PC-3 (cell line): ENCODE measurements at regions not wholly inside any gene's neighbourhood (a gene's known extent, or its start where the extent isn't known, plus 50 kb on each side); places are given as distances from the start of the nearest gene placed in this dataset.

Source experiments
- ATAC-seq: fragments of 200-7000 bp; cut with Tn5 transposase; 2 replicates; pipeline ENCODE4 v1.9.1; 2020; ENCODE audit warnings: mild to moderate bottlenecking, moderate library complexity
- BruUV-seq: library from RNA; stranded (reverse); fragments of 400-500 nt; replicated peaks from 2 replicates; lab custom pipeline; 2021; lab: Mats Ljungman, UMichigan
- CTCF ChIA-PET: fragments of 300-600 bp; sonication (Branson Sonifier 250); formaldehyde crosslinking; loops from one replicate; lab custom pipeline; 2022; ENCODE audit warnings: antibody characterized with exemption; lab: Charles Lee
- POLR2A ChIA-PET: fragments of 300-600 bp; sonication (Branson Sonifier 250); formaldehyde crosslinking; loops from one replicate; lab custom pipeline; 2022; ENCODE audit warnings: antibody characterized with exemption; ENCODE audit not compliant: unreplicated experiment; lab: Charles Lee
- DNase-seq: peaks from one replicate; pipeline ENCODE4 v3.0.0-alpha.2; 2015
- H2AFZ ChIP-seq: fragments of 300-600 bp; sonication (generic); 2 replicates; pipeline ENCODE4 v1.6.0; 2016; ENCODE audit warnings: antibody characterized with exemption, low read length
- H3F3A ChIP-seq: fragments of 300-600 bp; sonication (generic); one replicate; pipeline ENCODE4 v1.6.0; 2017; ENCODE audit warnings: antibody characterized with exemption, low read length, control low read depth, mild to moderate bottlenecking; ENCODE audit not compliant: unreplicated experiment
- H3K27ac ChIP-seq: fragments of 300-600 bp; sonication (generic); 2 replicates; pipeline ENCODE4 v1.5.1; 2016; ENCODE audit warnings: mild to moderate bottlenecking, low read length
- H3K27me3 ChIP-seq: fragments of 300-600 bp; sonication (generic); 2 replicates; pipeline ENCODE4 v1.6.1; 2016; ENCODE audit warnings: low read length, mixed read lengths
- H3K36me3 ChIP-seq: fragments of 300-600 bp; sonication (generic); 2 replicates; pipeline ENCODE4 v1.6.1; 2016; ENCODE audit warnings: low read depth, mixed run types, low read length, mixed read lengths
- H3K4me1 ChIP-seq: fragments of 300-600 bp; sonication (generic); 2 replicates; pipeline ENCODE4 v1.5.1; 2016; ENCODE audit warnings: low read length; ENCODE audit not compliant: insufficient read depth
- H3K4me2 ChIP-seq: fragments of 300-600 bp; sonication (generic); 2 replicates; pipeline ENCODE4 v1.6.0; 2016; ENCODE audit warnings: low read length
- H3K4me3 ChIP-seq: fragments of 300-600 bp; sonication (generic); 2 replicates; pipeline ENCODE4 v1.5.1; 2016; ENCODE audit warnings: mild to moderate bottlenecking, low read length, mixed read lengths
- H3K79me2 ChIP-seq: fragments of 300-600 bp; sonication (generic); 2 replicates; pipeline ENCODE4 v1.6.1; 2017; ENCODE audit warnings: low read length, mixed read lengths
- H3K9ac ChIP-seq: fragments of 300-600 bp; sonication (generic); 2 replicates; pipeline ENCODE4 v1.6.0; 2016; ENCODE audit warnings: mild to moderate bottlenecking, low read length
- H3K9me2 ChIP-seq: fragments of 300-600 bp; sonication (generic); replicated peaks from 2 replicates; pipeline ENCODE4 v1.6.1; 2016; ENCODE audit warnings: mixed run types, low read length, mixed read lengths
- H3K9me3 ChIP-seq: fragments of 300-600 bp; sonication (generic); 2 replicates; pipeline ENCODE4 v1.6.1; 2016; ENCODE audit warnings: low read length, mixed read lengths
- H4K20me1 ChIP-seq: fragments of 300-600 bp; sonication (generic); 2 replicates; pipeline ENCODE4 v1.6.1; 2016; ENCODE audit warnings: low read length, mixed read lengths
- CTCF ChIP-seq: fragments of 300-600 bp; sonication (generic); conservative IDR thresholded peaks from 2 replicates; pipeline ENCODE4 v1.5.1; 2017; ENCODE audit warnings: antibody characterized with exemption, low read depth, mild to moderate bottlenecking, low read length
- EZH2 ChIP-seq: fragments of 300-600 bp; sonication (generic); IDR thresholded peaks from one replicate; pipeline ENCODE4 v1.6.1; 2017; ENCODE audit warnings: antibody characterized with exemption, mild to moderate bottlenecking, low read length; ENCODE audit not compliant: unreplicated experiment
- EZH2phosphoT487 ChIP-seq: fragments of 300-600 bp; sonication (generic); IDR thresholded peaks from 2 replicates; pipeline ENCODE4 v1.6.1; 2018; ENCODE audit warnings: mild to moderate bottlenecking, antibody characterized with exemption, low read length, borderline replicate concordance
- intact Hi-C: fragments of 100-400 bp; cut with micrococcal nuclease; formaldehyde crosslinking; loops from 2 replicates; pipeline ENCODE4 v1.9.0; 2023

DNA sequence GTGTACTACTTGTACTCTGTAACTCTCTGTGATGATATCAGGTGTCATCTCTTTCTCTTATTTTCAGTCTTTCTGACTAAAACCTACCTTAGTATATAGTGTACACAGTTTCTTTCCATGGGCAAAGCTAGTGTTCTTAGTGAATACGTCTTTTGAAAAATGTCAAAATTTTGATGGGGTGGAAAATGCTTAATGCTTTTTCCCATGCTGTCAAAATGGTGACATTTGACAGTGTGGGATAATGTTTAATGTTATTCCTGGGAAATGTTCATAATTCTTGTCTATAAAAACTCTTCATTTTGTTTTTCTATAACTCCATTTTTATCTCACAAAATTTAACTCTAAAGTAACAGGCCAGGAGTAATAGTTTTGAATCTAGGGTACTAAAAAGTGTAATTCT is 742.7 kb upstream of the FOXG1 start:
- BruUV-seq, result no TSS peak
- no peak for TF ChIP-seq EZH2
- no peak for TF ChIP-seq CTCF
- TF ChIP-seq EZH2phosphoT487, result no peak
- ChIA-PET POLR2A (no interaction called here), CTCF (no interaction called here)
- DNase-seq (no peak), ATAC-seq (no peak)
- Histone ChIP-seq H3K9me2 (no peaks in the 10 kb centered on the region), H3K36me3 (no peaks in the 10 kb centered on the region), H3K9me3 (no peaks in the 10 kb centered on the region), H3K4me3 (no peak overlapping the region), H3K27ac (no peak overlapping the region), H3K9ac (no peak overlapping the region), H4K20me1 (no peaks in the 10 kb centered on the region), H3K4me2 (no peak overlapping the region), H3K79me2 (no peaks in the 10 kb centered on the region), H3K4me1 (no peaks in the 10 kb centered on the region), H2AFZ (no peak overlapping the region), H3F3A (no peaks in the 10 kb centered on the region), H3K27me3 (no peaks in the 10 kb centered on the region)
- intact Hi-C loops, result no loop called here

DNA sequence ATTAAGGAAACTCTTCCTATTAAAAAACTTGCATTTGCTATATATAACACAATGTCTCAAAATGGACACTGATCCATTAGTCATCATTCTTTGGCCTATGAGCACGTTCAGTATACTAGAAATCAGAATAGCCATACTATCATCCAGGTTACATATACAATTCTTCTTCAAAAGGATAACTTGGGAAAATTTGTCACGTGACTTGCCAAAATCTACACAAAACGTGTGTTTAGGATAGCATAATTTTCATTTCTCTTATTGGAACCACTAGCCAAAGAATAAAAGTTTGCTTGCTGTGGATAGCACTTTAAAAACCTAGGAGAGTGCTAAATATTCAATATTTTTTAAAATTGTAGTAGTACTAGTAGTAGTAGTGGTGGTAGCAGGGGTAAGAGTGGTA is 714.3 kb upstream of the FOXG1 start:
- no peak for DNase-seq
- H3K9me3 ChIP-seq, result no peaks in the 10 kb centered on the region
- no peak for ATAC-seq
- H3K4me1 ChIP-seq, result peaks cover 14% of the 10 kb centered on the region
- intact Hi-C loops, result no loop called here
- no peaks in the 10 kb centered on the region for H3F3A ChIP-seq
- no peak overlapping the region for H3K27ac ChIP-seq
- no peaks in the 10 kb centered on the region for H3K27me3 ChIP-seq
- H3K79me2 ChIP-seq, result no peaks in the 10 kb centered on the region
- BruUV-seq, result no TSS peak
- CTCF ChIA-PET, result no interaction called here
- no peaks in the 10 kb centered on the region for H4K20me1 ChIP-seq
- H3K36me3 ChIP-seq, result no peaks in the 10 kb centered on the region
- H3K4me3 ChIP-seq, result no peak overlapping the region
- H3K9me2 ChIP-seq, result no peaks in the 10 kb centered on the region
- TF ChIP-seq CTCF, result no peak
- TF ChIP-seq EZH2, result no peak
- TF ChIP-seq EZH2phosphoT487, result no peak
- H3K9ac ChIP-seq, result no peak overlapping the region
- POLR2A ChIA-PET, result no interaction called here
- no peak overlapping the region for H2AFZ ChIP-seq
- no peak overlapping the region for H3K4me2 ChIP-seq

- TF ChIP-seq CTCF, result no peak
- no peak for TF ChIP-seq EZH2
- no peak for TF ChIP-seq EZH2phosphoT487
- Histone ChIP-seq H3K27ac (peak overlapping the region; percentile 84), H3K4me3 (no peak overlapping the region), H3K36me3 (no peaks in the 10 kb centered on the region), H3F3A (no peaks in the 10 kb centered on the region), H2AFZ (no peak overlapping the region), H3K4me2 (peak overlapping the region; percentile 48), H3K4me1 (peaks cover 14% of the 10 kb centered on the region), H4K20me1 (no peaks in the 10 kb centered on the region), H3K9me2 (no peaks in the 10 kb centered on the region), H3K9me3 (no peaks in the 10 kb centered on the region), H3K79me2 (no peaks in the 10 kb centered on the region), H3K27me3 (no peaks in the 10 kb centered on the region), H3K9ac (no peak overlapping the region)
- ATAC-seq (peak; percentile 90), DNase-seq (peak; percentile 88)
- intact Hi-C loops, result loop anchor here (1.0 kb wide), 1 partner anchor 12 kb away; no protein-coding TSS in a partner anchor
- POLR2A ChIA-PET, result interaction anchor here (0.7 kb wide), 1 partner anchor 10 kb away, joined by 5 read pairs; no protein-coding TSS in a partner anchor
- CTCF ChIA-PET, result interaction anchor here (0.6 kb wide), 1 partner anchor 475 kb away, joined by 3 read pairs; no protein-coding TSS in a partner anchor
- no TSS peak for BruUV-seq
Observed at GRCh38 chr14:28055008-28055407, 711.6 kb upstream of the FOXG1 start.
